ENCODE measurements at regions not wholly inside any gene's neighbourhood (a gene's known extent, or its start where the extent isn't known, plus 50 kb on each side); places are given as distances from the start of the nearest gene placed in this dataset.

DNA sequence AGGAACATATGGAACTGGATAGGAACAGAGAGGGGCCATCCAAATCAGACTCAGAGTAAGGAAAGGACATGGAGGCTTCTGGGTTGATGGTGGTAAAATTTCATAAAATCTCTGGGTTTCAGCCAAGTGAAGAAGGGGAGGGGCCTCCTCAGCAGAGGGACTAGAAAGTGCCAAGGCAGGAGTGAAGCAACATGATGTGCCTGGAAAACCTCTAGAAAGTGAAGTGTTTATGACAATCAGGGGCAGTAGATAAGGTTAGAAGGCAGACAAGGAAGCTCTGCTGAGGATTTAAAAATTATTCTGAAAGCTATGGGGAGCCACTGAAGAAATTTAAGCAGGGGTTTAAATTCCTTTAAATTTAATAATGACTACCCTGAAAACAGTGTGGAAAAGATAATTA, 126.0 kb upstream of the TENT5A start:
- TF ChIP-seq, protein P1, sequence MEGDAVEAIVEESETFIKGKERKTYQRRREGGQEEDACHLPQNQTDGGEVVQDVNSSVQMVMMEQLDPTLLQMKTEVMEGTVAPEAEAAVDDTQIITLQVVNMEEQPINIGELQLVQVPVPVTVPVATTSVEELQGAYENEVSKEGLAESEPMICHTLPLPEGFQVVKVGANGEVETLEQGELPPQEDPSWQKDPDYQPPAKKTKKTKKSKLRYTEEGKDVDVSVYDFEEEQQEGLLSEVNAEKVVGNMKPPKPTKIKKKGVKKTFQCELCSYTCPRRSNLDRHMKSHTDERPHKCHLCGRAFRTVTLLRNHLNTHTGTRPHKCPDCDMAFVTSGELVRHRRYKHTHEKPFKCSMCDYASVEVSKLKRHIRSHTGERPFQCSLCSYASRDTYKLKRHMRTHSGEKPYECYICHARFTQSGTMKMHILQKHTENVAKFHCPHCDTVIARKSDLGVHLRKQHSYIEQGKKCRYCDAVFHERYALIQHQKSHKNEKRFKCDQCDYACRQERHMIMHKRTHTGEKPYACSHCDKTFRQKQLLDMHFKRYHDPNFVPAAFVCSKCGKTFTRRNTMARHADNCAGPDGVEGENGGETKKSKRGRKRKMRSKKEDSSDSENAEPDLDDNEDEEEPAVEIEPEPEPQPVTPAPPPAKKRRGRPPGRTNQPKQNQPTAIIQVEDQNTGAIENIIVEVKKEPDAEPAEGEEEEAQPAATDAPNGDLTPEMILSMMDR (IDR thresholded peaks at IDR 0.05) = no peak
- no peak for TF ChIP-seq POLR2A (IDR thresholded peaks at IDR 0.05)

Measured in esophagus squamous epithelium (tissue), 4 donors.